Liver (tissue), 3 donors: ENCODE measurements at regions not wholly inside any gene's neighbourhood (a gene's known extent, or its start where the extent isn't known, plus 50 kb on each side); places are given as distances from the start of the nearest gene placed in this dataset.

ENCODE experiments used
- RAD21 ChIP-seq, 2 donors: IDR thresholded peaks; 2 replicates each; pipeline ENCODE4 v1.6.1; 2016; ENCODE audit warnings: antibody characterized with exemption in 2 of 2, mild to moderate bottlenecking in 2 of 2
- TF ChIP-seq, protein P1 (sequence below): fragments of 150-350 bp; IDR thresholded peaks from 2 replicates; pipeline ENCODE4 v1.5.1; 2017; ENCODE audit warnings: improper control_type of control experiment, low read depth, low read length; ENCODE audit not compliant: missing input control
- TF ChIP-seq, protein P2 (sequence below): IDR thresholded peaks from 2 replicates; pipeline ENCODE4 v1.6.1; 2016; ENCODE audit warnings: antibody characterized with exemption
- donor health status: healthy.
- donor health status: healthy.

DNA sequence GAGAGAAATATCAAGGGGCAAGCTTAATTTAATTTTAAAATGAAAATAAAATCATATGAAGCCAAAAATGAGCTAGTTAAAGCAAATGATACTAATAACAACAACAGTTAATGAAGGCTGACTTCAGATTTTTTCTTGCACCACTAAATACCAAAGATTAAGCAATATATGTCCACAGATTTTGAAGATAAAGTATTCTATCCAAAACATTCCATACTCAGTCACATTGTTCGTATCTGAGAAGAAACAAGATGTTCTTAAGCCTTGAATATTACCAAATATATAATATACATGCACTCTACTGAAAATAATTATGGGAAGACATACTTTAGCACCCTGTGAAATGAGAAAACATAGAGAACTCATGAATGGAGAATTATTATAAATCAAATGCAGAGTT, 593.3 kb upstream of the SYT4 start:
- TF ChIP-seq, protein P1, sequence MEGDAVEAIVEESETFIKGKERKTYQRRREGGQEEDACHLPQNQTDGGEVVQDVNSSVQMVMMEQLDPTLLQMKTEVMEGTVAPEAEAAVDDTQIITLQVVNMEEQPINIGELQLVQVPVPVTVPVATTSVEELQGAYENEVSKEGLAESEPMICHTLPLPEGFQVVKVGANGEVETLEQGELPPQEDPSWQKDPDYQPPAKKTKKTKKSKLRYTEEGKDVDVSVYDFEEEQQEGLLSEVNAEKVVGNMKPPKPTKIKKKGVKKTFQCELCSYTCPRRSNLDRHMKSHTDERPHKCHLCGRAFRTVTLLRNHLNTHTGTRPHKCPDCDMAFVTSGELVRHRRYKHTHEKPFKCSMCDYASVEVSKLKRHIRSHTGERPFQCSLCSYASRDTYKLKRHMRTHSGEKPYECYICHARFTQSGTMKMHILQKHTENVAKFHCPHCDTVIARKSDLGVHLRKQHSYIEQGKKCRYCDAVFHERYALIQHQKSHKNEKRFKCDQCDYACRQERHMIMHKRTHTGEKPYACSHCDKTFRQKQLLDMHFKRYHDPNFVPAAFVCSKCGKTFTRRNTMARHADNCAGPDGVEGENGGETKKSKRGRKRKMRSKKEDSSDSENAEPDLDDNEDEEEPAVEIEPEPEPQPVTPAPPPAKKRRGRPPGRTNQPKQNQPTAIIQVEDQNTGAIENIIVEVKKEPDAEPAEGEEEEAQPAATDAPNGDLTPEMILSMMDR = no peak
- no peak for TF ChIP-seq RAD21 (IDR thresholded peaks at IDR 0.05)
- TF ChIP-seq, protein P2, sequence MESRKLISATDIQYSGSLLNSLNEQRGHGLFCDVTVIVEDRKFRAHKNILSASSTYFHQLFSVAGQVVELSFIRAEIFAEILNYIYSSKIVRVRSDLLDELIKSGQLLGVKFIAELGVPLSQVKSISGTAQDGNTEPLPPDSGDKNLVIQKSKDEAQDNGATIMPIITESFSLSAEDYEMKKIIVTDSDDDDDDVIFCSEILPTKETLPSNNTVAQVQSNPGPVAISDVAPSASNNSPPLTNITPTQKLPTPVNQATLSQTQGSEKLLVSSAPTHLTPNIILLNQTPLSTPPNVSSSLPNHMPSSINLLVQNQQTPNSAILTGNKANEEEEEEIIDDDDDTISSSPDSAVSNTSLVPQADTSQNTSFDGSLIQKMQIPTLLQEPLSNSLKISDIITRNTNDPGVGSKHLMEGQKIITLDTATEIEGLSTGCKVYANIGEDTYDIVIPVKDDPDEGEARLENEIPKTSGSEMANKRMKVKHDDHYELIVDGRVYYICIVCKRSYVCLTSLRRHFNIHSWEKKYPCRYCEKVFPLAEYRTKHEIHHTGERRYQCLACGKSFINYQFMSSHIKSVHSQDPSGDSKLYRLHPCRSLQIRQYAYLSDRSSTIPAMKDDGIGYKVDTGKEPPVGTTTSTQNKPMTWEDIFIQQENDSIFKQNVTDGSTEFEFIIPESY = no peak
